Heart left ventricle (tissue), 16 donors: ENCODE measurements at regions not wholly inside any gene's neighbourhood (a gene's known extent, or its start where the extent isn't known, plus 50 kb on each side); places are given as distances from the start of the nearest gene placed in this dataset.

ENCODE experiments used
- ATAC-seq, 4 donors: fragments of 200-7000 bp; cut with Tn5 transposase; one replicate each; pipeline ENCODE4 v1.9.1; 2020 to 2022; ENCODE audit warnings: moderate library complexity in 4 of 4, mild to moderate bottlenecking in 3 of 4, moderate number of reproducible peaks in 1 of 4
- DNase-seq, 5 donors: peaks; one replicate each; pipeline ENCODE4 v3.0.0-alpha.2; 2020
- H3K27ac ChIP-seq, 12 donors: fragments of 200-600 bp; sonication (generic) in 4 of 12; one replicate each; pipeline versions ENCODE4 v1.5.0 to v1.8.0; 2016 to 2022; ENCODE audit warnings: mild to moderate bottlenecking in 2 of 12
- H3K27me3 ChIP-seq, 9 donors: fragments of 200-600 bp; sonication (generic) in 2 of 9; one replicate each; pipeline versions ENCODE4 v1.5.1 to v1.8.0; 2016 to 2022; ENCODE audit warnings: mild to moderate bottlenecking in 3 of 9
- H3K36me3 ChIP-seq, 9 donors: fragments of 200-600 bp; sonication (generic) in 2 of 9; one replicate each; pipeline versions ENCODE4 v1.5.0 to v1.8.0; 2018 to 2022; ENCODE audit warnings: mild to moderate bottlenecking in 2 of 9
- H3K4me1 ChIP-seq, 12 donors: fragments of 200-600 bp; sonication (generic) in 4 of 12; one replicate each; pipeline versions ENCODE4 v1.5.0 to v1.8.0; 2016 to 2022; ENCODE audit warnings: mild to moderate bottlenecking in 3 of 12
- H3K4me3 ChIP-seq, 12 donors: fragments of 200-600 bp; sonication (generic) in 4 of 12; one replicate each; pipeline versions ENCODE4 v1.5.0 to v1.8.0; 2017 to 2022; ENCODE audit warnings: mild to moderate bottlenecking in 9 of 12, moderate library complexity in 4 of 12
- H3K9me3 ChIP-seq, 12 donors: fragments of 200-600 bp; sonication (generic) in 4 of 12; one replicate each; pipeline versions ENCODE4 v1.5.0 to v1.8.0; 2016 to 2022; ENCODE audit warnings: mild to moderate bottlenecking in 1 of 12
- POLR2A ChIP-seq, 2 donors: fragments of 450-650 bp; IDR thresholded peaks; one replicate each; pipeline ENCODE4 v1.6.1; 2017; ENCODE audit warnings: antibody characterized with exemption in 2 of 2, mild to moderate bottlenecking in 2 of 2, moderate library complexity in 2 of 2
- WGBS, 4 donors: extraction: QIAGEN DNeasy Blood & Tissue Kit in 2 of 4; methylation state at CpG; one replicate each; pipeline versions ENCODE4 v1.1.5 to v1.1.7; 2013 to 2018; 5-methylcytosine and 5-hydroxymethylcytosine counted together
- intact Hi-C, 10 donors: fragments of 100-400 bp; cut with DNase I; formaldehyde crosslinking; loops; one replicate each; pipeline versions ENCODE4 v1.11.1 to v1.14.2; 2022
- TF ChIP-seq, protein P1 (sequence below), 12 donors: fragments of 200-600 bp; sonication (generic) in 4 of 12; IDR thresholded peaks; one replicate each; pipeline versions ENCODE4 v1.5.0 to v1.8.0; 2018 to 2022; ENCODE audit warnings: antibody characterized with exemption in 12 of 12, mild to moderate bottlenecking in 5 of 12
- donor health status: ischemic (EF 13 %, LVEDD 7.1; RV severe dilation, severe dysfunction).
- donor health status: healthy with polysubstance abuse.
- donor health status: DM: no; HTN: yes; CAD: no.
- donor health status: DM: no; HTN: no; CAD: no.
- donor health status: ischemic (EF 25% LVEDD 6.9; RV normal size, moderate dysfunction).
- donor health status: ischemic (EF 25% LVEDD 5.7; RV mildly dilated, moderate dysfunction).
- donor health status: healthy.
- donor health status: DM: yes; HTN: yes; CAD: no.
- donor health status: ischemic (EF 35%, LVEDD 5.7; RV mildly dilated, moderate dysfunction).
- donor health status: nonischemic (EF 11% LVEDD 7.7; RV severe dilation, severe dysfunction).
- donor health status: DM: yes; HTN: yes; CAD: no.
- donor health status: PGD.
- donor health status: ischemic (EF 29% LVEDD 5.4; RV normal size, mild dysfunction).
- donor health status: nonischemic (EF 23%, LVEDD 6.1; RV moderate dilation, normal function).

GRCh38 chr2:20144196-20144595 is 80.7 kb downstream of the SDC1 start:
- no peak for DNase-seq
- no peak for ATAC-seq

DNA sequence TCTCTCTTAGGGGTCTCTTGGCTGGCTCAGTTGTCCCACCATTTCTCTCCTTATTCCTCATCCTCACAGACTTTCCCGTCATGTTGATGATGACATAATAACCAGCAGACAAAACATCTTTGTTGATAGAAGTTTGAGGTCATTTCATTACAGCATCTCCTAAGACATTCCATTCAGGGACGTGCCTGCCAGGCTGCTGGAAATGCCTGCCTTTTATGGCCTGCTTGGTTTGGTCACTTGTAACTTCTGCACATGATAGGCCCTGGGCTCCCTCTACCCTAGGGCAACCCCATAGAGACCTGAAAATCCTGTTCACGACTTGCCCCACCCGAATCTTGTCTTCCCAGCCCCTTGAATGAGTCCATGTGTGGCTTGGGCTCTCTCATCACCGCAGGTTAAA is 81.7 kb downstream of the SDC1 start:
- WGBS, 4 donors: 80 to 87% (median 83%) methylated on average over 5 of the region's 5 CpGs
- intact Hi-C loops: no loop called here
- no peak overlapping the region for H3K27ac ChIP-seq
- H3K4me3 ChIP-seq: no peak overlapping the region
- ATAC-seq: no peak
- no peaks in the 10 kb centered on the region for H3K27me3 ChIP-seq
- TF ChIP-seq, protein P1, sequence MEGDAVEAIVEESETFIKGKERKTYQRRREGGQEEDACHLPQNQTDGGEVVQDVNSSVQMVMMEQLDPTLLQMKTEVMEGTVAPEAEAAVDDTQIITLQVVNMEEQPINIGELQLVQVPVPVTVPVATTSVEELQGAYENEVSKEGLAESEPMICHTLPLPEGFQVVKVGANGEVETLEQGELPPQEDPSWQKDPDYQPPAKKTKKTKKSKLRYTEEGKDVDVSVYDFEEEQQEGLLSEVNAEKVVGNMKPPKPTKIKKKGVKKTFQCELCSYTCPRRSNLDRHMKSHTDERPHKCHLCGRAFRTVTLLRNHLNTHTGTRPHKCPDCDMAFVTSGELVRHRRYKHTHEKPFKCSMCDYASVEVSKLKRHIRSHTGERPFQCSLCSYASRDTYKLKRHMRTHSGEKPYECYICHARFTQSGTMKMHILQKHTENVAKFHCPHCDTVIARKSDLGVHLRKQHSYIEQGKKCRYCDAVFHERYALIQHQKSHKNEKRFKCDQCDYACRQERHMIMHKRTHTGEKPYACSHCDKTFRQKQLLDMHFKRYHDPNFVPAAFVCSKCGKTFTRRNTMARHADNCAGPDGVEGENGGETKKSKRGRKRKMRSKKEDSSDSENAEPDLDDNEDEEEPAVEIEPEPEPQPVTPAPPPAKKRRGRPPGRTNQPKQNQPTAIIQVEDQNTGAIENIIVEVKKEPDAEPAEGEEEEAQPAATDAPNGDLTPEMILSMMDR (IDR thresholded peaks at IDR 0.05): no peak
- H3K4me1 ChIP-seq: peaks cover 0 to 3% (median 0%) of the 10 kb centered on the region in 12 donors
- H3K9me3 ChIP-seq: no peaks in the 10 kb centered on the region
- no peaks in the 10 kb centered on the region for H3K36me3 ChIP-seq
- DNase-seq: no peak

More at GRCh38 chr2:20144196-20144595, 80.7 kb downstream of the SDC1 start:
- Histone ChIP-seq H3K27ac (no peak overlapping the region), H3K4me3 (no peak overlapping the region), H3K9me3 (no peaks in the 10 kb centered on the region), H3K36me3 (no peaks in the 10 kb centered on the region), H3K27me3 (no peaks in the 10 kb centered on the region), H3K4me1 (peaks cover 0 to 3% (median 0%) of the 10 kb centered on the region in 12 donors)
- TF ChIP-seq, protein P1 (IDR thresholded peaks at IDR 0.05): no peak
- no peak for TF ChIP-seq POLR2A (IDR thresholded peaks at IDR 0.05)
- intact Hi-C loops: no loop called here
- WGBS, 4 donors: 80 to 100% (median 99%) methylated on average over 1 of the region's 1 CpG

GRCh38 chr2:20141806-20142205 is 83.1 kb downstream of the SDC1 start:
- intact Hi-C loops: no loop called here
- Histone ChIP-seq H3K9me3 (no peaks in the 10 kb centered on the region), H3K27me3 (no peaks in the 10 kb centered on the region), H3K4me3 (no peak overlapping the region), H3K36me3 (no peaks in the 10 kb centered on the region), H3K4me1 (peaks cover 0 to 3% (median 0%) of the 10 kb centered on the region in 12 donors), H3K27ac (peak overlapping the region in 1 of 12 donors; percentile 52)
- WGBS, 4 donors: 88 to 94% (median 89%) methylated on average over 8 of the region's 8 CpGs
- ATAC-seq (no peak), DNase-seq (no peak)
- TF ChIP-seq POLR2A (IDR thresholded peaks at IDR 0.05): no peak
- TF ChIP-seq, protein P1 (IDR thresholded peaks at IDR 0.05): no peak

DNA sequence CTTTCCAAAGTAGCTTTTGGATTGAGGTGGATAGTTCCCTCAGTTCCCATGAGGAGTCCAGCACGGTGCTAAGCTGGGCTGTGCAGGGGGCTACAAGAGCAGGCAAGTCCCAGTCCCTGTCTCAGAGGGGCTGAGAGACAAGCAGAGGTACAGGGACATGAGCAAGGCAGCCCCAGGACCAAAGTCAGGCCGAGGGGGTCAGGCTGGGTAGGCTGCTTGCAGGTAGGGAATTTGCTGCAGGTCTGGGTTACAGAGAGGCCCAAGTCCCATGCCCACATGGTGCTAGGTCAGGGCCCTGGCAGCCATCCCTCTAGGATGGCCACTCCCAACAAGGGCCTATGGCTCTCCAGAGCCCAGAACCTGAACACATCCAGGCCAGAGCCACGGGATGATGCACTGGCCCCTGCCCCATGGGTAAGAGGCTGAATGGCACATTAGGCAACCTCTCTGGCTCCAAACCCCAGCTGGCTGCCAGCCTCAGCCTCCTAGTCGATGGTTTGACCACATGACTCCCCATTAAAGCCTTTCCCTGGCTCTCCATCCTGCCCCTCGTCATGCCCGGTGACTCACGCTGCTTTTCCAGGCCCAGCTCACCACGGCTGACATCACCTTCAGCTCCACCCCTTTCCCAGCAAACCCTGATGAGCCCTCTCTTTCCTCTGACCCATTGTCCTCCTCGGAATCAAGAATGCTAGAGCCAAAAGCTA is 83.7 kb downstream of the SDC1 start:
- Histone ChIP-seq H3K4me3 (no peak overlapping the region), H3K4me1 (peaks cover 0 to 3% (median 0%) of the 10 kb centered on the region in 12 donors), H3K36me3 (no peaks in the 10 kb centered on the region), H3K9me3 (no peaks in the 10 kb centered on the region), H3K27ac (peak overlapping the region in 1 of 12 donors; percentile 52), H3K27me3 (no peaks in the 10 kb centered on the region)
- TF ChIP-seq POLR2A (IDR thresholded peaks at IDR 0.05): no peak
- TF ChIP-seq, protein P1 (IDR thresholded peaks at IDR 0.05): no peak
- DNase-seq (peak in 4 of 5 donors; percentile 53 to 78 (median 71)), ATAC-seq (peak in 2 of 4 donors; percentile 70 to 85)
- intact Hi-C loops: no loop called here
- 52 to 69% (median 65%) methylated on average over 8 to 9 of the region's 9 CpGs for WGBS, 4 donors
